SK-N-SH treated with all-trans-retinoic acid at 6 μM for 48 hours (cell line): ENCODE measurements at regions not wholly inside any gene's neighbourhood (a gene's known extent, or its start where the extent isn't known, plus 50 kb on each side); places are given as distances from the start of the nearest gene placed in this dataset.

Experiments
- CSRNP3 ChIP-seq: fragments of 250-450 bp; sonication (Bioruptor Pico); IDR thresholded peaks from 2 replicates; pipeline ENCODE4 v1.5.1; 2021; ENCODE audit warnings: mild to moderate bottlenecking, moderate library complexity
- ZFP30 ChIP-seq: fragments of 450-650 bp; formaldehyde crosslinking; IDR thresholded peaks from 2 replicates; pipeline ENCODE4 v1.5.0; 2022; ENCODE audit warnings: mild to moderate bottlenecking, moderate library complexity
- ZNF8 ChIP-seq: fragments of 450-650 bp; formaldehyde crosslinking; IDR thresholded peaks from 2 replicates; pipeline ENCODE4 v1.5.0; 2020; ENCODE audit warnings: mild to moderate bottlenecking, moderate library complexity

- TF ChIP-seq CSRNP3 (CRISPR knock-in tag), result no peak
- no peak for TF ChIP-seq ZFP30 (CRISPR knock-in tag)
- no peak for TF ChIP-seq ZNF8 (CRISPR knock-in tag)
Observed at GRCh38 chr16:10335681-10336080, 50.2 kb upstream of the ATF7IP2 start.
